HEK293 (cell line): ENCODE measurements at regions not wholly inside any gene's neighbourhood (a gene's known extent, or its start where the extent isn't known, plus 50 kb on each side); places are given as distances from the start of the nearest gene placed in this dataset.

ENCODE experiments used
- RBAK ChIP-seq: fragments of 450-650 bp; formaldehyde crosslinking; IDR thresholded peaks from 2 replicates; pipeline ENCODE4 v1.5.1; 2016; ENCODE audit warnings: missing biosample characterization, missing genetic modification characterization
- YY2 ChIP-seq: fragments of 450-650 bp; formaldehyde crosslinking; IDR thresholded peaks from 2 replicates; pipeline ENCODE4 v1.5.1; 2016; ENCODE audit warnings: missing biosample characterization, missing genetic modification characterization
- ZFP41 ChIP-seq: fragments of 450-650 bp; formaldehyde crosslinking; IDR thresholded peaks from 2 replicates; pipeline ENCODE4 v1.5.1; 2016; ENCODE audit warnings: missing biosample characterization, missing genetic modification characterization, borderline replicate concordance
- ZNF24 ChIP-seq: fragments of 450-650 bp; formaldehyde crosslinking; IDR thresholded peaks from 2 replicates; pipeline ENCODE4 v1.5.1; 2016; ENCODE audit warnings: missing biosample characterization, missing genetic modification characterization
- ZNF398 ChIP-seq: fragments of 450-650 bp; formaldehyde crosslinking; IDR thresholded peaks from 2 replicates; pipeline ENCODE4 v1.5.1; 2017; ENCODE audit warnings: missing biosample characterization, missing genetic modification characterization
- ZNF423 ChIP-seq: fragments of 450-650 bp; formaldehyde crosslinking; IDR thresholded peaks from 2 replicates; pipeline ENCODE4 v1.5.1; 2016; ENCODE audit warnings: missing biosample characterization, missing genetic modification characterization

GRCh38 chr10:8365935-8366911 lies 311.7 kb downstream of the GATA3 start:
- TF ChIP-seq ZNF423 (tag by site-specific recombination) = no peak
- TF ChIP-seq YY2 (tag by site-specific recombination) = no peak
- TF ChIP-seq ZNF398 (tag by site-specific recombination) = no peak
- TF ChIP-seq RBAK (tag by site-specific recombination) = no peak
- TF ChIP-seq ZNF24 (tag by site-specific recombination) = no peak
- no peak for TF ChIP-seq ZFP41
